ENCODE measurements at regions not wholly inside any gene's neighbourhood (a gene's known extent, or its start where the extent isn't known, plus 50 kb on each side); places are given as distances from the start of the nearest gene placed in this dataset.
"Not testable (repeated sequence)": the region's sequence is repeated elsewhere in the genome, so short reads cannot be mapped to it uniquely, and the experiment has no call there.

- Mint-ChIP-seq H3K9me3 (ENCODE audit: unreplicated experiment) (peaks cover 51% of the 10 kb centered on the region), H3K27ac (ENCODE audit: low read depth, unreplicated experiment) (no peak overlapping the region), H3K4me3 (ENCODE audit: unreplicated experiment) (no peak overlapping the region), H3K36me3 (ENCODE audit: insufficient read depth, unreplicated experiment) (peaks cover 4% of the 10 kb centered on the region), H3K4me1 (ENCODE audit: insufficient read depth, unreplicated experiment) (no peaks in the 10 kb centered on the region), H3K27me3 (ENCODE audit: insufficient read depth, unreplicated experiment) (no peaks in the 10 kb centered on the region)
- no peak for TF ChIP-seq CTCF (IDR thresholded peaks at IDR 0.05; ENCODE audit: unreplicated experiment)
- no peak for DNase-seq (ENCODE audit: unreplicated experiment)
- CTCF ChIA-PET: no interaction called here
- BruUV-seq (replicated peaks): no TSS peak
- intact Hi-C loops (cut with micrococcal nuclease): no loop called here
- POLR2A ChIA-PET: no interaction called here
These were observed 333.9 kb upstream of the ATP10A start for GRCh38 chr15:26197060-26197459.

- no peaks in the 10 kb centered on the region for H3K36me3 Mint-ChIP-seq (ENCODE audit: insufficient read depth, unreplicated experiment)
- no peaks in the 10 kb centered on the region for H3K4me1 Mint-ChIP-seq (ENCODE audit: insufficient read depth, unreplicated experiment)
- H3K27me3 Mint-ChIP-seq (ENCODE audit: insufficient read depth, unreplicated experiment): no peaks in the 10 kb centered on the region
- peaks cover 43% of the 10 kb centered on the region for H3K9me3 Mint-ChIP-seq (ENCODE audit: unreplicated experiment)
- no peak for DNase-seq (ENCODE audit: unreplicated experiment)
- ChIA-PET POLR2A (no interaction called here), CTCF (interaction anchor here (0.7 kb wide), 1 partner anchor 65 kb away, joined by 5 read pairs; no protein-coding TSS in a partner anchor)
- no peak overlapping the region for H3K27ac Mint-ChIP-seq (ENCODE audit: low read depth, unreplicated experiment)
- no TSS peak for BruUV-seq (replicated peaks)
- intact Hi-C loops (cut with micrococcal nuclease): no loop called here
- no peak overlapping the region for H3K4me3 Mint-ChIP-seq (ENCODE audit: unreplicated experiment)
- no peak for TF ChIP-seq CTCF (IDR thresholded peaks at IDR 0.05; ENCODE audit: unreplicated experiment)
These were observed 328.1 kb upstream of the ATP10A start for GRCh38 chr15:26191193-26191592.

- peaks cover 26% of the 10 kb centered on the region for H3K9me3 Mint-ChIP-seq (ENCODE audit: unreplicated experiment)
- H3K27me3 Mint-ChIP-seq (ENCODE audit: insufficient read depth, unreplicated experiment); intact Hi-C loops (cut with micrococcal nuclease); H3K4me1 Mint-ChIP-seq (ENCODE audit: insufficient read depth, unreplicated experiment); POLR2A ChIA-PET; CTCF ChIA-PET; H3K36me3 Mint-ChIP-seq (ENCODE audit: insufficient read depth, unreplicated experiment); DNase-seq (ENCODE audit: unreplicated experiment); H3K27ac Mint-ChIP-seq (ENCODE audit: low read depth, unreplicated experiment); BruUV-seq (replicated peaks); H3K4me3 Mint-ChIP-seq (ENCODE audit: unreplicated experiment): not testable (repeated sequence)
These were observed 323.0 kb upstream of the ATP10A start for GRCh38 chr15:26186138-26186537.

GRCh38 chr15:26182441-26182840 is 319.3 kb upstream of the ATP10A start:
- no TSS peak for BruUV-seq (replicated peaks)
- intact Hi-C loops (cut with micrococcal nuclease): no loop called here
- H3K27me3 Mint-ChIP-seq (ENCODE audit: insufficient read depth, unreplicated experiment): no peaks in the 10 kb centered on the region
- POLR2A ChIA-PET: no interaction called here
- no peak overlapping the region for H3K4me3 Mint-ChIP-seq (ENCODE audit: unreplicated experiment)
- H3K9me3 Mint-ChIP-seq (ENCODE audit: unreplicated experiment): peaks cover 24% of the 10 kb centered on the region
- no peaks in the 10 kb centered on the region for H3K36me3 Mint-ChIP-seq (ENCODE audit: insufficient read depth, unreplicated experiment)
- no peak for TF ChIP-seq CTCF (IDR thresholded peaks at IDR 0.05; ENCODE audit: unreplicated experiment)
- no peaks in the 10 kb centered on the region for H3K4me1 Mint-ChIP-seq (ENCODE audit: insufficient read depth, unreplicated experiment)
- H3K27ac Mint-ChIP-seq (ENCODE audit: low read depth, unreplicated experiment): no peak overlapping the region
- CTCF ChIA-PET: no interaction called here
- no peak for DNase-seq (ENCODE audit: unreplicated experiment)

- no peak overlapping the region for H3K4me3 Mint-ChIP-seq (ENCODE audit: unreplicated experiment)
- DNase-seq (ENCODE audit: unreplicated experiment): no peak
- peaks cover 33% of the 10 kb centered on the region for H3K9me3 Mint-ChIP-seq (ENCODE audit: unreplicated experiment)
- ChIA-PET POLR2A (no interaction called here), CTCF (interaction anchor here (0.6 kb wide), 1 partner anchor 250 kb away, joined by 3 read pairs; no protein-coding TSS in a partner anchor)
- no peak overlapping the region for H3K27ac Mint-ChIP-seq (ENCODE audit: low read depth, unreplicated experiment)
- intact Hi-C loops (cut with micrococcal nuclease): no loop called here
- no peaks in the 10 kb centered on the region for H3K36me3 Mint-ChIP-seq (ENCODE audit: insufficient read depth, unreplicated experiment)
- no peaks in the 10 kb centered on the region for H3K27me3 Mint-ChIP-seq (ENCODE audit: insufficient read depth, unreplicated experiment)
- TF ChIP-seq CTCF (IDR thresholded peaks at IDR 0.05; ENCODE audit: unreplicated experiment): no peak
- no TSS peak for BruUV-seq (replicated peaks)
- no peaks in the 10 kb centered on the region for H3K4me1 Mint-ChIP-seq (ENCODE audit: insufficient read depth, unreplicated experiment)
These were observed 316.8 kb upstream of the ATP10A start for GRCh38 chr15:26179906-26180305.

All from MCF 10A (cell line).